GM18505 (cell line): ENCODE measurements at regions not wholly inside any gene's neighbourhood (a gene's known extent, or its start where the extent isn't known, plus 50 kb on each side); places are given as distances from the start of the nearest gene placed in this dataset.

Experiments used
- ATAC-seq: cut with Tn5 transposase; IDR thresholded peaks from one replicate; pipeline ENCODE4 v1.9.1; 2021; ENCODE audit not compliant: unreplicated experiment
- POLR2A ChIP-seq: IDR thresholded peaks from 4 replicates; pipeline ENCODE4 v1.6.1; 2011; ENCODE audit warnings: borderline replicate concordance; ENCODE audit not compliant: insufficient read depth, insufficient read length; ENCODE audit errors: extremely low read depth

- no peak for TF ChIP-seq POLR2A
Measured at GRCh38 chr3:18779704-18780103, 354.6 kb upstream of the SATB1 start.

GRCh38 chr3:18778598-18778997, 353.5 kb upstream of the SATB1 start:
- no peak for ATAC-seq
- TF ChIP-seq POLR2A, result no peak

More at GRCh38 chr3:18779704-18780103, 354.6 kb upstream of the SATB1 start:
- ATAC-seq, result no peak

GRCh38 chr3:18778094-18778493, 353.0 kb upstream of the SATB1 start:
- ATAC-seq, result no peak
- TF ChIP-seq POLR2A, result no peak

GRCh38 chr3:18775501-18775900, 350.4 kb upstream of the SATB1 start:
- TF ChIP-seq POLR2A, result no peak
- no peak for ATAC-seq

- ATAC-seq, result no peak
Measured at GRCh38 chr3:18774319-18775088, 349.4 kb upstream of the SATB1 start.

GRCh38 chr3:18772699-18773305, 347.7 kb upstream of the SATB1 start:
- no peak for TF ChIP-seq POLR2A

More at GRCh38 chr3:18774319-18775088, 349.4 kb upstream of the SATB1 start:
- TF ChIP-seq POLR2A, result no peak

GRCh38 chr3:18771931-18772330, 346.8 kb upstream of the SATB1 start:
- no peak for ATAC-seq

More at GRCh38 chr3:18772699-18773305, 347.7 kb upstream of the SATB1 start:
- ATAC-seq, result no peak

GRCh38 chr3:18770800-18771199, 345.7 kb upstream of the SATB1 start:
- TF ChIP-seq POLR2A, result no peak
- ATAC-seq, result no peak

More at GRCh38 chr3:18771931-18772330, 346.8 kb upstream of the SATB1 start:
- no peak for TF ChIP-seq POLR2A

- TF ChIP-seq POLR2A, result no peak
- ATAC-seq, result no peak
Measured at GRCh38 chr3:18767756-18768303, 342.7 kb upstream of the SATB1 start.

- ATAC-seq, result no peak
- no peak for TF ChIP-seq POLR2A
Measured at GRCh38 chr3:18766974-18767373, 341.8 kb upstream of the SATB1 start.

- no peak for TF ChIP-seq POLR2A
- ATAC-seq, result no peak
Measured at GRCh38 chr3:18765662-18766061, 340.5 kb upstream of the SATB1 start.

- ATAC-seq, result no peak
- TF ChIP-seq POLR2A, result no peak
Measured at GRCh38 chr3:18765161-18765560, 340.0 kb upstream of the SATB1 start.

- TF ChIP-seq POLR2A, result no peak
- ATAC-seq, result no peak
Measured at GRCh38 chr3:18761530-18761929, 336.4 kb upstream of the SATB1 start.
